Spleen (tissue), 11 donors: ENCODE measurements at regions not wholly inside any gene's neighbourhood (a gene's known extent, or its start where the extent isn't known, plus 50 kb on each side); places are given as distances from the start of the nearest gene placed in this dataset.

ENCODE experiments used
- DNase-seq: peaks from one replicate; pipeline ENCODE4 v3.0.0-alpha.2; 2020
- H3K27ac ChIP-seq, 8 donors: fragments of 200-600 bp; sonication (generic) in 7 of 8; 1 replicate in 4 of 8; 2 replicates in 4 of 8; pipeline versions ENCODE4 v1.5.0 to v1.8.0; 2016 to 2021; ENCODE audit warnings: inconsistent platforms in 4 of 8, mild to moderate bottlenecking in 4 of 8, moderate library complexity in 1 of 8
- H3K27me3 ChIP-seq, 7 donors: fragments of 200-600 bp; sonication (generic) in 6 of 7; replicated peaks in 1 of 7; 1 replicate in 4 of 7; 2 replicates in 3 of 7; pipeline versions ENCODE4 v1.5.0 to v1.8.0; 2016 to 2021; ENCODE audit warnings: inconsistent platforms in 3 of 7, mild to moderate bottlenecking in 1 of 7
- H3K36me3 ChIP-seq, 6 donors: fragments of 200-600 bp; sonication (generic) in 5 of 6; 1 replicate in 4 of 6; 2 replicates in 2 of 6; pipeline versions ENCODE4 v1.5.0 to v1.8.0; 2016 to 2021; ENCODE audit warnings: inconsistent platforms in 2 of 6
- H3K4me1 ChIP-seq, 6 donors: fragments of 200-600 bp; sonication (generic) in 5 of 6; 1 replicate in 3 of 6; 2 replicates in 3 of 6; pipeline versions ENCODE4 v1.5.0 to v1.8.0; 2016 to 2021; ENCODE audit warnings: inconsistent platforms in 3 of 6
- H3K4me3 ChIP-seq, 8 donors: fragments of 200-600 bp; sonication (generic) in 7 of 8; 1 replicate in 4 of 8; 2 replicates in 4 of 8; pipeline versions ENCODE4 v1.5.0 to v1.8.0; 2016 to 2021; ENCODE audit warnings: inconsistent platforms in 4 of 8, mild to moderate bottlenecking in 4 of 8, moderate library complexity in 2 of 8
- H3K9me3 ChIP-seq, 8 donors: fragments of 200-600 bp; sonication (generic) in 7 of 8; 1 replicate in 4 of 8; 2 replicates in 4 of 8; pipeline versions ENCODE4 v1.5.0 to v1.8.0; 2016 to 2021; ENCODE audit warnings: inconsistent platforms in 4 of 8
- CTCF ChIP-seq, 11 experiments: fragments of 200-600 bp in 7 of 11; fragments of 450-650 bp in 4 of 11; sonication (generic) in 4 of 11; IDR thresholded peaks in 8 of 11; conservative IDR thresholded peaks in 3 of 11; 1 replicate in 7 of 11; 2 replicates in 4 of 11; pipeline versions ENCODE4 v1.4.0 to v1.8.0; 2016 to 2021; ENCODE audit warnings: antibody characterized with exemption in 11 of 11, inconsistent platforms in 4 of 11, mild to moderate bottlenecking in 1 of 11
- POLR2A ChIP-seq, 3 donors: fragments of 450-650 bp; IDR thresholded peaks; one replicate each; pipeline ENCODE4 v1.5.1; 2017; ENCODE audit warnings: antibody characterized with exemption in 3 of 3, mild to moderate bottlenecking in 1 of 3
- POLR2AphosphoS5 ChIP-seq, 3 donors: sonication (generic); formaldehyde crosslinking; IDR thresholded peaks; one replicate each; pipeline ENCODE4 v1.5.1; 2017; ENCODE audit warnings: antibody characterized with exemption in 3 of 3
- WGBS, 5 donors: extraction: QIAGEN DNeasy Blood & Tissue Kit in 3 of 5; methylation state at CpG; one replicate each; pipeline versions ENCODE4 v1.1.5 to v1.1.7; 2013 to 2018; 5-methylcytosine and 5-hydroxymethylcytosine counted together
- intact Hi-C: fragments of 100-400 bp; cut with DNase I; formaldehyde crosslinking; loops from one replicate; pipeline ENCODE4 v1.15.0; 2023; ENCODE audit warnings: low total_unique reads
- donor health status: healthy with polysubstance abuse.
- donor health status: DM: no; HTN: no; CAD: no; lungs with moderate emphysema.
- donor health status: DM: no; HTN: no; CAD: no.
- donor health status: Bipolar disorder and iron deficiency.
- donor health status: healthy.
- donor health status: DM: no; HTN: no; CAD: no.
- donor health status: DM: yes; HTN: yes; CAD: no.

DNA sequence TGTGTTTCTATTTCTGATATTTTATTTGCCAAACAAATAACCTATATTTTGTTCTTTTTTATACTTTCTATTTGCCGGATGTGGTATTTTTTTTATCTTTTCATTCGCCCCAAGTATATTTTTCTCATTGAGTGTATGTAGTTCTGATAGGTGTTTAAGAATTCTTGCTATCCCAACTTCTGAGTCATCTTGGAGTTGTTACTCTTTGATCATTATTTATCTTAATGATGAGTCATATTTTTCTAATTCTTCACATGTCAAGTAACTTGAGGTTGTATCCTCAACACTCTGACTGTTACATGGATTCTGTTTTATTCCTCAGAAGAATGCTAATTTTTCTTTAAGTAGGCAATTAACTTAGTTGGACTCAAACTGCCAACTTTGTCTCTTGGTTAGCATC, 498.1 kb downstream of the TLE1 start:
- 74 to 94% (median 90%) methylated on average over 2 of the region's 2 CpGs for WGBS, 5 donors
- intact Hi-C loops = no loop called here
- Histone ChIP-seq H3K36me3 (no peaks in the 10 kb centered on the region), H3K4me3 (no peak overlapping the region), H3K4me1 (no peaks in the 10 kb centered on the region), H3K9me3 (peaks cover 0 to 6% (median 0%) of the 10 kb centered on the region in 8 donors), H3K27me3 (no peaks in the 10 kb centered on the region), H3K27ac (no peak overlapping the region)
- TF ChIP-seq CTCF (IDR thresholded peaks at IDR 0.05 in 8 of 11, conservative IDR thresholded peaks at IDR 0.05 in 3 of 11) (no peak), POLR2A (IDR thresholded peaks at IDR 0.05) (no peak), POLR2AphosphoS5 (IDR thresholded peaks at IDR 0.05) (no peak)
- no peak for DNase-seq

DNA sequence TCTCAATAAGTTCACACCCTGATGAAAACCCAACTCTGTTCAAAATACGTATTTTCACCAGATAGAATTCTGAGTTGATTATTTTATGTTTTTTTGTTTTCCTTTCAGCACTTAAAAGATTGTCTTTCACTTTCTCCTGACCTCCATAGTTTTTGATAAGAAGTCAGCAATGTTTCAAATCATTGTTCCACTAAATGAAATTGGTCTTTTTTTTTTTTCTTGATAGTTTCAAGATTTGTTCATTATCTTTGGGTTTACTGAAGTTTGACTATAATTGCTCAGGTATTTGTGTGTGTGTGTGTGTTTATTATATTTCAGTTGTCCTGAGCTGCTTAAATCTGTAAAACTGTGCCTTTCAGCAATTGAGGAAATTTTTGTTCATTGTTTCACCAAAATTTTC, 498.7 kb downstream of the TLE1 start:
- Histone ChIP-seq H3K36me3 (no peaks in the 10 kb centered on the region), H3K27ac (no peak overlapping the region), H3K4me3 (no peak overlapping the region), H3K9me3 (peaks cover 0 to 6% (median 0%) of the 10 kb centered on the region in 8 donors), H3K27me3 (no peaks in the 10 kb centered on the region), H3K4me1 (no peaks in the 10 kb centered on the region)
- DNase-seq = no peak
- WGBS, 5 donors = 74 to 93% (median 87%) methylated on average over 1 of the region's 1 CpG
- intact Hi-C loops = no loop called here
- TF ChIP-seq CTCF (IDR thresholded peaks at IDR 0.05 in 8 of 11, conservative IDR thresholded peaks at IDR 0.05 in 3 of 11) (no peak), POLR2A (IDR thresholded peaks at IDR 0.05) (no peak), POLR2AphosphoS5 (IDR thresholded peaks at IDR 0.05) (no peak)

DNA sequence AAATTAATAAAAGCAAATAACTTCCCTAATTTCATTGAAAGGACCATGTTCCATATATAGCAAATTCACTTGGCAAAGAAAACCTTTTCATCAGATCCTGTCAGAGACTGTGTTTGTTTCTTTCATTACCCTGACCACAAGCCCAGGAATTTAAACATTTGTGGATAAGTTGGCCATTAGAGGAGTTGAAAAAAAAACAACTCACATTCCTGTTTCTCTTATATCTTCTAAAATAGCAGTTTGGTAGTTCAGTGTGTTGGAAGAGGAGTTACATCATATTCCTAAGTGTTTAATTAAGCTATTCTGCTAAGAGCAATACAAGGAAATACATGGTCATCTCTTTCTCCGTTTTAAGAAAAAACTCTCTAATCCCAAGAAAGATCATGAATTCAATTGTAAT, 505.6 kb downstream of the TLE1 start:
- Histone ChIP-seq H3K27me3 (no peaks in the 10 kb centered on the region), H3K36me3 (no peaks in the 10 kb centered on the region), H3K27ac (no peak overlapping the region), H3K4me1 (no peaks in the 10 kb centered on the region), H3K9me3 (no peaks in the 10 kb centered on the region), H3K4me3 (no peak overlapping the region)
- DNase-seq = no peak
- TF ChIP-seq POLR2A (IDR thresholded peaks at IDR 0.05) = no peak
- no peak for TF ChIP-seq POLR2AphosphoS5 (IDR thresholded peaks at IDR 0.05)
- TF ChIP-seq CTCF (IDR thresholded peaks at IDR 0.05 in 8 of 11, conservative IDR thresholded peaks at IDR 0.05 in 3 of 11) = no peak
- WGBS, 5 donors = 67 to 85% (median 78%) methylated on average over 1 of the region's 1 CpG
- intact Hi-C loops = no loop called here

DNA sequence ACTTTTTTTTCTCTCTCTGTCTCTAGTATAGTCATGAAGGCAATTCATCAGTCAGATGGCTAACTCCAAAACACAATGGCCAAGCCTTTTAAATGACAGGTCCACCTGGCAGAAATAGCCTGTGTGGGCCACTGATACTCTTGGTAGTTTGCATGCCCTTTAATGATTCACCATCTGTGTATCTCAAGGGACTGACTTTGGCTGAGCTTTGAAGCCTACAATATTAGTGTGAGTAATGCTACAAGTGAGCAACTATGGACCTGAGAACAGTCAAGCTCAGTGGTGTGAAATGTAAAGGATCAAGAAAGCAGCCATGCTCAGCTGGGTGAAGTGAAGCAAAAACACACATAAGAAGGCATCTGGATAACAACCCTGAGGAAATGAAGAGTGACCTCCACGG, 506.9 kb downstream of the TLE1 start:
- H3K36me3 ChIP-seq = no peaks in the 10 kb centered on the region
- intact Hi-C loops = no loop called here

More for the DNA sequence above, 506.9 kb downstream of the TLE1 start:
- no peak overlapping the region for H3K4me3 ChIP-seq
- TF ChIP-seq POLR2AphosphoS5 (IDR thresholded peaks at IDR 0.05) (no peak), POLR2A (IDR thresholded peaks at IDR 0.05) (no peak), CTCF (IDR thresholded peaks at IDR 0.05 in 8 of 11, conservative IDR thresholded peaks at IDR 0.05 in 3 of 11) (no peak)
- H3K27ac ChIP-seq = no peak overlapping the region
- H3K27me3 ChIP-seq = no peaks in the 10 kb centered on the region
- no peak for DNase-seq
- 38 to 61% (median 46%) methylated on average over 1 of the region's 1 CpG for WGBS, 5 donors
- no peaks in the 10 kb centered on the region for H3K4me1 ChIP-seq
- peaks cover 0 to 6% (median 0%) of the 10 kb centered on the region in 8 donors for H3K9me3 ChIP-seq
